Neural cell (in vitro differentiated cells): ENCODE measurements at regions not wholly inside any gene's neighbourhood (a gene's known extent, or its start where the extent isn't known, plus 50 kb on each side); places are given as distances from the start of the nearest gene placed in this dataset.

ENCODE experiments used
- CTCF ChIP-seq: fragments of 450-650 bp; IDR thresholded peaks from 2 replicates; pipeline ENCODE4 v1.5.1; 2014; ENCODE audit warnings: antibody characterized with exemption, mild to moderate bottlenecking, moderate library complexity; ENCODE audit not compliant: poor library complexity, severe bottlenecking
- EZH2 ChIP-seq: fragments of 200-600, 300-800 bp; shearing (Covaris generic), sonication (generic); IDR thresholded peaks from 2 replicates; pipeline ENCODE4 v1.6.1; 2014; ENCODE audit warnings: antibody characterized with exemption, low read length, borderline replicate concordance, mild to moderate bottlenecking; ENCODE audit not compliant: insufficient read depth, poor library complexity, severe bottlenecking
- POLR2AphosphoS5 ChIP-seq: IDR thresholded peaks from 2 replicates; pipeline ENCODE4 v1.6.1; 2012
- REST ChIP-seq: IDR thresholded peaks from 2 replicates; pipeline ENCODE4 v1.6.1; 2012; ENCODE audit warnings: borderline replicate concordance
- SMC3 ChIP-seq: fragments of 450-650 bp; conservative IDR thresholded peaks from 2 replicates; pipeline ENCODE4 v1.6.1; 2014; ENCODE audit warnings: antibody characterized with exemption, mild to moderate bottlenecking, moderate library complexity; ENCODE audit not compliant: poor library complexity
- TAF1 ChIP-seq: IDR thresholded peaks from 2 replicates; pipeline ENCODE4 v1.6.1; 2012; ENCODE audit warnings: low read depth

- no peak for TF ChIP-seq CTCF
- TF ChIP-seq EZH2: no peak
- TF ChIP-seq POLR2AphosphoS5: no peak
- no peak for TF ChIP-seq SMC3
- TF ChIP-seq REST: no peak
- no peak for TF ChIP-seq TAF1
These were observed 64.9 kb upstream of the SYT1 start for GRCh38 chr12:78799649-78800048.
